ENCODE measurements at regions not wholly inside any gene's neighbourhood (a gene's known extent, or its start where the extent isn't known, plus 50 kb on each side); places are given as distances from the start of the nearest gene placed in this dataset.
"Not testable (repeated sequence)": the region's sequence is repeated elsewhere in the genome, so short reads cannot be mapped to it uniquely, and the experiment has no call there.

DNA sequence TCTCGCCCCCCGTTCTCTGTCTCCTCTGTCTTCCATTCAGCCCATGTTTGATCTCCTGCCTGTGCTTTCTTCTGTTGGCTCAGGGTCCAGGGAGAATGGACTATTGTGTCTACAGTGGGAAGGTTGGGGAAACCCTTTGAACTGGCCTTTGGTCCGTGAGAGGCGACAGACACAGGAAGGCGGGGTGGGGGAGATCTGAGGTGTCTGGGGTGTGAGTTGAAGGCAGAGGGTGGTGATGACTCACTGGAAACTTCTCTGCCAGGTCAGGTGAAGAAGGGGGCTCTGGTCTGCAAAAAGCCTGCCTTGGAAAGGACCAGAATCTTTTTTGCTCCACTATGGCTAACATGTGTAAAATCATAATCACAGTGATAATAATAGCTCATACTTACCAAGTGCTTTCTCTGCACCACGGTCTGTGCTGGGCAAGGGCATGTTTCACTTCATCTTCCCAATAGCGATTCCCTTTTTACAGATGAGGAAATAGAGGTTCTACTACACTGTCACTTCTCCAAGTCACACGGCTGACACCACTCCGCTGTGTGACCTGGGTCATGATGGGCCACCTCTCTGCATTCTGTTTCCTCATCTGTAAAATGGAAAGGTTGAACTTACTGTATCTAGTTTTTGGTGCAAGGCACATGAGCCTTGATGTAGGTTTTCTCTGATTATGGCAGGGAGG, 99.8 kb upstream of the ALX4 start:
- DNase-seq (ENCODE audit: low read depth in 4 of 4, low spot score in 2 of 4), result no peak

DNA sequence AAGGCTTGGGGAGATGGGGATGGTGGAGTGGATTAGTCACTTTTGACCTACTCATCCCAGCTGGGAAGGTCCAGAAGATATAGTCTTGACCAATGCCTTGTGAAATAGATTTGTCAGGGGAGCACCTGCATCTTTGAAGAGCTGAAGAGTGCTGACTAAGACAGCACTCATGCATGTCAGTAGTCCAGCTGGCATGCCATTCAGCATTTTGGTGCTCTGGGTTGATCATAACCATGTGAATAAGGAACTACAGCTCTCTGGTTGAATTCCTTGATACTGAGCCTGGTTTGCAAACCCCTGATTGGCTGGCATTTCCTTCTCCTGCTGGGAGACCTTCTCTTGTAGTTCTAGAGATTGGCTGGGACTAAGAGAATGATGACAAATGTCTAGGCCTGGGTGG, 106.8 kb upstream of the ALX4 start:
- DNase-seq (ENCODE audit: low read depth in 4 of 4, low spot score in 2 of 4), result no peak

DNA sequence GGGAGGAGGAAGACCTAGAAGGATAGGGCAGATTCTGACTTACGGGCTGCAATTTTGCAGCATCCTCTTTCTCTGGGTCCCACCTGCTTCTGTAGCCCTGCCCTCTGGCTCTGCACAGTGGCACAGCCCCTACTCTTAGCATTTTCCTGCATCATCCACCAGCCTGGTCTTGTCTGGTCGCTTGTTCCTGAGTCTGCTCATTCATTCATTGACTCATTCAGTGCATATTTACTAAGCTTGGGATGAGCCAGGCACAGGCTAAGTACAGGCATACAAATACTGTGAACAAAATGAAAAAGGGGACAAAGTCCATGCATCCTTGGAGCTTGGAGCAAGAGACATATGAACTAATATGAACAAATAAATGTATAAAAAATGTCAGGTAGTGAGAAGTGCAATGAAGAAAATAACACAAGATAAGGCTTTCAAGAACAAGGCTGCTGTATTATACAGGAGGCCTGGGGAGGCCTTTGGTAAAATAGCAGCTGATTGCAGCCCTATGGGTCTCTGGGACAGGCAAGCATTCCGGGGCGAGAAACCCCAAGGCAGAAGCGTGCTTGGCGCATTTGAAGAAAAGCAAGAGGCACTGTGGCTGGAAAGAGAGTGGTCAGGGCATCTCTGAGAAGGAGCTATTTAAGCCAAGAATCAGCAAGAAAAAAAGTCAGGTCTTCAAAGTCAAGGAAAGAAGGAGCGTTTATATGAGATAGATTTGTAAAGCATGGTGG, 108.0 kb upstream of the ALX4 start:
- no peak for DNase-seq (ENCODE audit: low read depth in 4 of 4, low spot score in 2 of 4)

DNA sequence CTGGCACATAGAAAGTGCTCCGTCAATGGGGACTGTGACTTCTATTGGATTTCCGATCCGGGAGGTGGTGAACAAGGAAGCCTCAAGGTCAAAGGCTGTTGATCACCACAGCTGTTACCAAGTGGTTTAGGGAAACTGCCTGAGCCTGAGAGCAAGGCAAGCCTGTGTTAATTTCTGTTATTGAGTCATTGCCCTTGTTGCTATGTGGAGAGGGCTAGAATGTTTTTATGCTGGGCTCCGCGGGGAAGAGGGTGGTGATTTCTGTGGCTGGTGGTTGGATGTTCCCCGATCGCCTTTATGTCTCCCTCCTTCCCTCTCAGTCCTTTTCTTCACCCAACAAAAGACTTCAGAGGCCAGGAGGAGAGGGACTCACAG, 108.5 kb upstream of the ALX4 start:
- no peak for DNase-seq (ENCODE audit: low read depth in 4 of 4, low spot score in 2 of 4)

DNA sequence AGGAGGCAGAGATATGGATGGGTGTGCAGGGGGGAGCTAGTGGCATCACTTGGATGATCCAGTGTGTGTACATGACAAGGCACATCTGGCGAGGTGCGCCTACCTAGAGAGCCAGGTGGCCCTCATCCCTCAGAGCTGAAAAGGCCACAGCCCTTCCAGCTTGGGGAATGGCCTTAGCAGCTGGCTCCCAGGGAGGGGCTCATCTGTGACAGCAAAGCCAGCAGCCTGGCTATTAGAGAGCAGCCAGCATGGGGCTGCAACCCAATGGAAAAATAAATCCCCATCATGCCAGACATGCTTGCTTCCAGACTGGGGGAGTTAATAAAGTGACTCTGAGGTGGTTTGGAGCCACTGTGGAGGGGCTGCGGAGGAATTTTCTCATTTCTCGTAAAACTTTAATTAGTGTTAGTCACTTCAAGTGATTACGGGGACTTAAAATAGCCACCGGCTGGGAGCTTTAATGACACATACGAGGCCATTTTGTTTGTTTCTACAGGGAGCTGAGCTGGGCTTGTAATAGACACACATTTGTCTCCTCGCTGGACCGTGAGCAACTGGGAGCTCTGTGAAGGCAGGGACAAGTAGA, 111.2 kb upstream of the ALX4 start:
- no peak for DNase-seq (ENCODE audit: low read depth in 4 of 4, low spot score in 2 of 4)

DNA sequence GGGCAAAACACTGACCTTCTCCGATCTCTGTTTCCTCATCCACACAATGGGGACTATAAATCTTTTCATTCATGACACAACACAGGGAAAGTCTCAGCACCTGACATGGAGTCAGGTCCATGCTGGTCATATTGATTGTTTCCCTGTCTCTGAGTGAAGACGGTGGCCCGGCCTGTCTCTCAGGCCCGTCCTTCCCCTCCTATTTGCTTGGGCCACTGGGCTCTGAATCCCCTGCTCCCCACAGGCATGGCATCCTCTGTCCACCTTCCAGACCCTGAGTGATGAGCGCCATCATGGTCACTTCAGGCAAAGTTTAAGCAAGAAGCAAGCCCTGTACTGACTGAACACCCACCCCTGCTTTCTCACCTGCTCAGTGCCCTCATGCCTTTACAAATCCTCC, 113.3 kb upstream of the ALX4 start:
- DNase-seq (ENCODE audit: low read depth in 4 of 4, low spot score in 2 of 4), result no peak

DNA sequence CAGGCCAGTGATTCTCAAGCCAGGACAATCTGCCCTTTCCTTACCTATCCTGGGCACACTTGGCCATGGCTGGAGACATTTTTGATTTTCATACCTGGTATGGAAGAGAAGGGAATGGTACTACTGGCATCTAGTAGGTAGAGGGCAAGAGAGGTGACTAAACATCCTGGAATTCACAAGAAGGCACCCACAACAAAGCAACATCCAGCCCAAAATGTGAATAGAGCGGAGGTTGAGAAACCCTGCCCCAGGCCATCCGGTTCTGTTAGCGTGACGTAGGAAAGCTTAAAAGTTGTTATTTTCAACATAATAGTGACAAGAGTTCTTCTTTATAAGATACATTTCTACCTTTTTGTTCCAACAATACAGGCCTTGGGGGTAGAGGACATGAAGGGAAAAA, 114.9 kb upstream of the ALX4 start:
- DNase-seq (ENCODE audit: low read depth in 4 of 4, low spot score in 2 of 4), result no peak

DNA sequence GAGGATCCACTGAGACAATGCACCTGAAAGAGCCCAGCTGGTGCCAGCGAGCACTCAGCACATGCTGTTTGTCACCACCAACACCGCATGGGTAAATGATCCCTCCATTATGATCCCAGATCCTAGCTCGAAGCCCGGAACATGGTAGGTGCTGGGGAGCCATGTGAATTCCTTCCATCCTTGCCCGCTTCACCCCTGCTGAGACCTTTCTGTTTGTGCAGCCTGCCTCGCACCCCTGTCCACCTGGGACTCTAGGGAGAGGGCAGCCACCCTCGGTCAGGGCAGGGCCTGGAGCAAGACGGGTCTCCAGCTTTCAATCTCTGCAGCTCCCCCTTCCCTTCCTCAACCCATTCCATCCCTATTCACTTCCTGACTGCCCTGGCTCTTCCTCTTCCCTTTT, 116.2 kb upstream of the ALX4 start:
- DNase-seq (ENCODE audit: low read depth in 4 of 4, low spot score in 2 of 4), result no peak

DNA sequence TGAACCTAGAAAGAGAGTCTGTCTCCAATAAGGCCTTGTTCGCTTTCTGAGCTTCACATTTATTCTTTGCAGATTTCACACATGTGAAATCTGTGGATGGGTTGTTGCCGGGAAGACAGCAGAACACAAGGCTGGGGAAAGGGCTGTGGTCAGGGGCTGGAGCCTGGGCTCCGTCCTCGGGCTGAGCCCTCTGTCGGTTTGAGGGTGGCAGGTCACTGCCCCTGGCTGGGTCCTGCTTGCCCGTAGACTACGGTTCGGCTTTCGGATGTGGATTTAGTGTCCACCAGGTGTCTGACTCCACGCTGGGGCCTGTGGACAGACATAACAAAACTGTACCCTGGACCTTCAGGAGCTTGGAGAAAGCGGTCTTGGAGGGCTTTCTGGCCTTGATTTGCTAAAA, 117.0 kb upstream of the ALX4 start:
- DNase-seq (ENCODE audit: low read depth in 4 of 4, low spot score in 2 of 4), result no peak

DNA sequence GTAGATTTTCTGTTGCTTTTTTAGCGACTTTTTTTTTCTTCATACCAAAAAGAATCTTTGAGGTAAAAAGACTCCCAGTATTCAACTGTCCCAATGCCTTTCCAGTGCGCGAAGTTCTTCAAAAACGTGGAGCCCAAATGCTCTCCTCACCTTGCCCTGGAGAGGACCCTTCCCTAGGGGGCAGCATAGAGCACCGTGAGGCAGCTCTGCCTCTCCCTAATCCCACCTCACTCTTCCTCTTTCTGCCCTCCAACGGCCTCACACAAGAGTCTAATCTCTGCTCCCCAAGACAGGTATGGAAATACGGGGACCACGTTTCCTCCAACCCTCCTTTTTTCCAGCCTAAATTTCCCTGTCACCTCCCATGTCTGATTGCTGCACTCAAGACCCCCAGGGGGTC, 117.5 kb upstream of the ALX4 start:
- DNase-seq (ENCODE audit: low read depth in 4 of 4, low spot score in 2 of 4), result no peak

DNA sequence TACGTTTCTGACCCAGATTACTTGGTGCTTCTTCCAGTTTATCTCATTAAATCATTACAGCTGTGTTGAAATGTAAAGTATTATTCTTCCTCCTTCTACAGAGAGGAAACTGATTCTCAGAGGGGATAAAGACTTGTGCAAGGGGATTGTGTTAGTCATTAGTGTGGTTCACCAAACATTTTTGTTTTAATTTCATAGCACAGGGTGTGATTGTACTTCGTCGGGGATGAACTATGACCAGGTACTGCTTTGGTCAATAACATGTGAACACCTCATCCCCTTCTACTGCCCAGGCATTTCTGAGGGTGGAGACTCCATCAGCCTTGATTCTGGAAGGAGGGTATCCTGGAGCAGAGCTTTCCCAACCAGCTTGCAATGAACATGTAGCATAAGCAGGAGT, 120.2 kb upstream of the ALX4 start:
- DNase-seq (ENCODE audit: low read depth in 4 of 4, low spot score in 2 of 4), result no peak

DNA sequence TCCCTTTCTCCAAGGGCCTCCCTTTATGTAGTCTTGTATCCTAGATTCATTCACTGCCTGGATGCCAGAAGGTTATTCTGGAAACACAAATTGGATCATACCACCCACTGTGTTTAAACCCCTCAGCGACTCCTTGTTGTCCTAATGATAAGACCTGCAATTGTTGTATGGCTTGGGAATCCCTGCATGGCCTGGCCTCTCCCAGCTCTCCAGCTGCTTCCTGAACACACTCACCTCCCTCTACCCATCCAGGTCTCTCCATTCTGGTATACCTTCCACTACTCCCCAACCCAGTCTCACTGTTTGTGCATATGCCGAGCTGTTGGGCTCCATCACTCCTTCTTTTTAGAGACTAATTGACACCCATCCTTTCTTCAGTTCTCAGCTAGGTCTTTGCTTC, 124.3 kb upstream of the ALX4 start:
- DNase-seq (ENCODE audit: low read depth in 4 of 4, low spot score in 2 of 4), result no peak

DNA sequence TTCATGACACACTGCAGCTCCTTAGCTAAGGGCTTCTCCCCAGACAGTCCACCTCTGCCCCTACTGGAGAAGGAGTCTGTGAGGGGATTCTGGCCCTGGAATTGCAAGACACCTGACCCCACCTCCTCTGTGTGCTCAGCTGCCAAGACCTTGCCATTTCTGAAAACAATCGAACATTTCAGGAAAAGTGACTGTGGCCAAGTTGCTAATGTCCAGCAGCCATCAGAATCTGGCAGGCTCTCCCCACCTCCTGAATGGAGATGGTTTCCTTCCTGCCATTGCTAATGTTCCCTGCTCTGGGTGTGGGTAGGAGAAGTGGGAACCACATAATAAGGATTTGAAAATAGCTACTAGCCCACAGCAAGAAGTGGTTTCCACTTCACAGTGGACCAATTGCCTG, 127.2 kb upstream of the ALX4 start:
- no peak for DNase-seq (ENCODE audit: low read depth in 4 of 4, low spot score in 2 of 4)

DNA sequence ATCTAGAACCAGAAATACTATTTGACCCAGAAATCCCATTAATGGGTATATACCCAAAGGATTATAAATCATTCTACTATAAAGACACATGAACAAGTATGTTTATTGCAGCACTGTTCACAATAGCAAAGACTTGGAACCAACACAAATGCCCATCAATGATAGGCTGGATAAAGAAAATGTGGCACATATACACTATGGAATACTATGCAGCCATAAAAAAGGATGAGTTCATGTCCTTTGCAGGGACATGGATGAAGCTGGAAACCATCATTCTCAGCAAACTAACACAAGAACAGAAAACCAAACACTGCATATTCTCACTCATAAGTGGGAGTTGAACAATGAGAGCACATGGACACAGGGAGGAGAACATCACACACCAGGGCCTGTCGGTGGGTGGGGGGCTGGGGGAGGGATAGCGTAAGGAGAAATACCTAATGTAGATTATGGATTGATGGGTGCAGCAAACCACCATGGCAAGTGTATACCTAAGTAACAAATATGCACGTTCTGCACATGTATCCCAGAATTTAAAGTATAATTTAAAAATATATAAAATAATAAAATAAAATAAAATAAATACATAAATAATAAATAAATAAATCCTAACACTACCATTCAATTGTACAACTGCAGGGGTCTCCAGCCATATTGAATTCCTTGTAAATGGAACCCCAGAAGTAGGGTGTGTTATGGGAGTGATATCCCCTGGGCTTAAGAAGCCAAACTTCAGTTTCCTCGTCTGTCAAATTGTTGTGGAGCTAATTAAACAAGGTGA, 122.4 kb upstream of the CD82 start:
- DNase-seq (ENCODE audit: low read depth in 4 of 4, low spot score in 2 of 4), result not testable (repeated sequence)

DNA sequence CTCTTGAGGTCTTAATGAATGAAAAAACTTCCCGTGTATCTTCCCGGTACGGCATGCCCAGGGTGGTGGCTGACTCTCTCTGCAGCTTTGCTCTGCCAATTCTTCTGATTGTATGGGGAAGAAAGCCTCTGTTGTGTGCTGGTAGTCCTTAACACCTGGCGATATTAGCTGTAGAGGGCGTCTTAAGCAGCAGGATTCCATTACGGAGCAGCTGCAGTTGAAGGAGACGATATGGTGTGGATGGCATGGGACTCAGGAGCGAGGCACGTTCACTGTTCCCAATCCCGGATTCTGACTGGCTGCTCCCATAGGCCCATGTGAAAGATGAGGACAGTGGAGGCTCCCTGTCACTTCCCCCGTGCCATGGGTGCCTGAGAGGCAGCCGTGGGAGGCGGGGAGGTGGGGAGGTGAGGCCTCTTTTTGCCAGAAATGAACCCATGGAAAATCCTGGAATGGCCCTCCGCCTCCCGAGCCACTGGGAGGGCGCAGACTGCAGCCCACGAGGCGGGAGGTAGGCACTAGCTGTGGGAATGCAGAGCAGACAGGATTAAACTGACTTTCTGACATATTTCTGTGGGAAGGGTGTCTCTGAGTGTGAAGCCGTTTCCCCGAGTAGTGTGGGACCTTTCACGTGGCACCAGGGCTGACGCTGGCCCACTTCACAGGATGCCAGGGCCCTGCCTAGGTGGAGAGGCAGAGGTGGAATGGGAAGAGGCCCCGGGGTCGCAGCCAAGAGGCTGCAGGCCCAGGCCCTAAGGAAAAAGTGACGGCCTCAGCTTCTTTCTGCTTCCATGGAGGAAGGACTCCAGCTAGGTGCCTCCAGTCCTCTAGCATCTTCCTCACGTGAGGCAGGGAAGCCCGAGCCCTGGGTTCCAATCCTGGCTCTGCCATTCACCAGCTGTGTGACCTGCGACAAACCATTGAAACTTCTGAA, 121.4 kb upstream of the CD82 start:
- DNase-seq (ENCODE audit: low read depth in 4 of 4, low spot score in 2 of 4), result no peak

DNA sequence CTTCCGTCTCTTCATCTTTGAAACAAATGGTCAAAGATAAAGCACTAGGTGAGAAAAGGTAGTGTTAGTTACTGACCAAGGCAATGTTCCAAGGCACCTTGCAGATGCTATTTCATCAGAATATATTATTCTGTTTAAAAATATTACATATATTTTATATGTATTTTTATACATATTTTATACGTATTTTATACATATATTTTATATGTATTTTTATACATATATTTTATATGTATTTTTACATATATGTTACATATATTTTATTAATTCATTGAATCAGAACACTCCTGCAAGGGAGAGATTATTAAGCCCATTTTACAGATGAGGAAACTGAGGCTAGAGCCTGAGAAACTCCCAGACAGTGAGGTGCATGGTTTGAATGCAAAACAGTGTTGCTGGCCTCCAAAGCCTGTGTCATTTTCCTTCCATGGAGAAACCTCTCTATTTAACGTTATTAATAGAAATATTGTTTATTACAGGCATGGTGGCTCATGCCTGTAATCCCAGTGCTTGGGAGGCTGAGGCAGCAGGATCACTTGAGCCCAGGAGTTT, 120.6 kb upstream of the CD82 start:
- DNase-seq (ENCODE audit: low read depth in 4 of 4, low spot score in 2 of 4), result no peak

DNA sequence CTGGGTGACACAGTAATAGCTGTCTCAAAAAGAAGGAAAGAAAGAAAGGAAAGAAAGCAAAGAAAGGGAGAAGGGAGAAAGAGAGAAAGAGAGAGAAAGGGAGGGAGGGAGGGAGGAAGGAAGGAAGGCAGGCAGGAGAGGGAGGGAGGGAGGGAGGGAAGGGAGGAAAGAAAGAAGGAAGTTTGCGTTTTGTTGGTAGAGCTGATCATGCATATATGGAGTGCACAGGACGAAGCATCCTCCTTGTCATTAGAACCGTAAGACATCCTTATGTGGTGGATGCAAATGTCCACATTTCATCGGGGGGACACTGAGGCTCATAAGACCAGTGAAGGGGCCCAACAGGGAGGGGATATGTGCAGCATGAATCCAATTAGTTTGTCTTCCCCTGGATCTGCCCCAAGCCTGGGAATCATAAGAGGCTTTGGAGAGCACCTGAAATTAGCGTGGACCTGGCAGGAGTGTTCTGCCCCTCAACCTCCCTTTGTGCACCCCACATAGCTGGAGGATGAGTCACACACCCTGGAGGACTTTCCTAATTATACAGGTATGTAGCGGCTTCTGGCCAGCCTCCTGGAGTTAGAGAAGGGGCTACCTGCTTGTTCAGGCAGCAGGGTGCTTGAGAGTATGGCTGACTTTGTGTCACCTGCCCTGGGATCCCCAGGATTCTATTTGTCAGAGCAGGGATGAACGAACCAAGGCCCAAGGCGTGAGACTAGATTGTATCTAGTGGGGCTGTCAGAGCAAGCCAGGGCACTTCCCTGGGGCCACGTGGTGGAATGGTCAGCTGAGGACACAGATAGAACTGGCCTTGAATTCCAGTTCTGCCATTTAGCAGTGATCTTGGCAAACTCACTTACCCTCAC, 119.7 kb upstream of the CD82 start:
- no peak for DNase-seq (ENCODE audit: low read depth in 4 of 4, low spot score in 2 of 4)

DNA sequence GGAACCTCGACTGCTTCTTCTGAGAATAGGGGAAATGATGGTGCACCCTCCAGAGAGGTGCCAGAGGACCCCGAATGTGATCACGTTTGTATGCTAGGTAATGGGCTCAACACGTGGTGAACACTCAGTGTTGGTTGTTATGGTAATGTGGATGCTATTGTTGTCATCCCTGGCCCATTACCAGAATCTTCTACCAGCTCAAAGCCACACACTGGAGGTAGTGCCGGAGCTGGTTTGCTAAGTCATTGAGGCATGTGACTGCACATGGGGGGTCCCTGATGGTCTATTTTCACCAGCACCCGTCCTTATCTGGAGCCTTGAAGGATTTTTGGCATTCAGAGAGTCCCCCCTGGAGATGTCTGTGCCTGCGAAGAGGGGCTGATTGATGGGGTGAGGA, 119.1 kb upstream of the CD82 start:
- DNase-seq (ENCODE audit: low read depth in 4 of 4, low spot score in 2 of 4), result no peak

All from left renal cortex interstitium (tissue), 4 donors.